HG03342 (cell line): ENCODE measurements at regions not wholly inside any gene's neighbourhood (a gene's known extent, or its start where the extent isn't known, plus 50 kb on each side); places are given as distances from the start of the nearest gene placed in this dataset.

Source experiments
- ATAC-seq: cut with Tn5 transposase; IDR thresholded peaks from one replicate; pipeline ENCODE4 v1.9.1; 2021; ENCODE audit warnings: mild to moderate bottlenecking, moderate library complexity; ENCODE audit not compliant: unreplicated experiment

GRCh38 chr10:44476409-44477045 lies 91.6 kb upstream of the CXCL12 start:
- ATAC-seq, result no peak

- ATAC-seq, result no peak
Measured at GRCh38 chr10:44477046-44477425, 92.1 kb upstream of the CXCL12 start.

- no peak for ATAC-seq
Measured at GRCh38 chr10:44478040-44478439, 93.1 kb upstream of the CXCL12 start.

GRCh38 chr10:44478876-44479705 lies 94.2 kb upstream of the CXCL12 start:
- ATAC-seq, result no peak

- no peak for ATAC-seq
Measured at GRCh38 chr10:44492678-44493077, 107.8 kb upstream of the CXCL12 start.

- no peak for ATAC-seq
Measured at GRCh38 chr10:44498222-44498621, 113.3 kb upstream of the CXCL12 start.

GRCh38 chr10:44500451-44500850 lies 115.6 kb upstream of the CXCL12 start:
- no peak for ATAC-seq

- ATAC-seq, result no peak
Measured at GRCh38 chr10:44506386-44506785, 121.5 kb upstream of the CXCL12 start.

GRCh38 chr10:44510379-44511115 lies 125.7 kb upstream of the CXCL12 start:
- ATAC-seq, result no peak

- ATAC-seq, result no peak
Measured at GRCh38 chr10:44511166-44511565, 126.3 kb upstream of the CXCL12 start.

GRCh38 chr10:44511601-44512000 lies 126.7 kb upstream of the CXCL12 start:
- ATAC-seq, result no peak

- no peak for ATAC-seq
Measured at GRCh38 chr10:44512431-44513022, 127.6 kb upstream of the CXCL12 start.

- ATAC-seq, result no peak
Measured at GRCh38 chr10:44513591-44513990, 128.7 kb upstream of the CXCL12 start.

GRCh38 chr10:44516891-44517290 lies 132.0 kb upstream of the CXCL12 start:
- no peak for ATAC-seq

- ATAC-seq, result no peak
Measured at GRCh38 chr10:44517635-44518034, 132.7 kb upstream of the CXCL12 start.

- no peak for ATAC-seq
Measured at GRCh38 chr10:44519361-44519760, 134.5 kb upstream of the CXCL12 start.

- ATAC-seq, result no peak
Measured at GRCh38 chr10:44520651-44521050, 135.8 kb upstream of the CXCL12 start.

GRCh38 chr10:44539178-44539577 lies 154.3 kb upstream of the CXCL12 start:
- no peak for ATAC-seq

GRCh38 chr10:44552726-44553125 lies 167.8 kb upstream of the CXCL12 start:
- ATAC-seq, result no peak

GRCh38 chr10:44557596-44558191 lies 172.8 kb upstream of the CXCL12 start:
- ATAC-seq, result no peak

- ATAC-seq, result no peak
Measured at GRCh38 chr10:44558521-44558920, 173.6 kb upstream of the CXCL12 start.
